Activated naive CD4-positive, alpha-beta T cell (primary cell): ENCODE measurements at regions not wholly inside any gene's neighbourhood (a gene's known extent, or its start where the extent isn't known, plus 50 kb on each side); places are given as distances from the start of the nearest gene placed in this dataset.
"Not testable (repeated sequence)": the region's sequence is repeated elsewhere in the genome, so short reads cannot be mapped to it uniquely, and the experiment has no call there.

Experiments
- DNase-seq, 4 experiments: peaks; one replicate each; lab custom pipeline; 2025; lab: John Stamatoyannopoulos, UW

DNA sequence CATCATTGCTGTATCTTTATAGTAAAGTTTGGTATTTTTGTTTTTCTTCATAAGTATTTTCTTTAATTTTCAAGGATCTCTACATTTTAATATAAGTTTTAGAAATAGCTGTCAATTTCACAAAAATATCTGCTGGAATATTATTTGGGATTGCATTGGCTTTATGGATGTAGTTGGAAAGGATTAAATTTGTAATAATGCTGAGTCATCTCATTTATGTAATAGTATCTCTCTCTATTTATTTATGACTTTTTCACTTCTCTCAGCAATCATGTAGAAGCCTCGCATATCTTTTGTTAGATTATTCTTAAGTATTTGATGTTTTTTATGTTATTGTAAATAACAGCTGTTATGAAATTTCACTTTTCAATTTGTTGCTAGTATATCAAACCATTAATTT lies 223.1 kb upstream of the POGK start:
- no peak for DNase-seq

- no peak for DNase-seq
Measured at GRCh38 chr1:166626711-166627110, 212.6 kb upstream of the POGK start.

GRCh38 chr1:166627558-166627957 lies 211.7 kb upstream of the POGK start:
- DNase-seq = no peak

- DNase-seq = no peak
Measured at GRCh38 chr1:166628259-166628658, 211.0 kb upstream of the POGK start.

GRCh38 chr1:166629946-166630345 lies 209.3 kb upstream of the POGK start:
- DNase-seq = no peak

- no peak for DNase-seq
Measured at GRCh38 chr1:166630369-166630768, 208.9 kb upstream of the POGK start.

GRCh38 chr1:166638137-166638536 lies 201.1 kb upstream of the POGK start:
- no peak for DNase-seq

GRCh38 chr1:166657228-166657627 lies 182.0 kb upstream of the POGK start:
- DNase-seq = not testable (repeated sequence)

DNA sequence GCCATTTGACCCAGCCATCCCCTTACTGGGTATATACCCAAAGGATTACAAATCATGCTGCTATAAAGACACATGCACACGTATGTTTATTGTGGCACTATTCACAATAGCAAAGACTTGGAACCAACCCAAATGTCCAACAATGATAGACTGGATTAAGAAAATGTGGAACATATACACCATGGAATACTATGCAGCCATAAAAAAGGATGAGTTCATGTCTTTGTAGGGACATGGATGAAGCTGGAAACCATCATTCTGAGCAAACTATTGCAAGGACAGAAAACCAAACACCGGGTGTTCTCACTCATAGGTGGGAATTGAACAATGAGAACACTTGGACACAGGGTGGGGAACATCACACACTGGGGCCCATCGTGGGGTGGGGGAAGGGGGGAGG lies 172.5 kb upstream of the POGK start:
- DNase-seq = not testable (repeated sequence)

GRCh38 chr1:166667600-166667999 lies 171.7 kb upstream of the POGK start:
- DNase-seq = not testable (repeated sequence)

DNA sequence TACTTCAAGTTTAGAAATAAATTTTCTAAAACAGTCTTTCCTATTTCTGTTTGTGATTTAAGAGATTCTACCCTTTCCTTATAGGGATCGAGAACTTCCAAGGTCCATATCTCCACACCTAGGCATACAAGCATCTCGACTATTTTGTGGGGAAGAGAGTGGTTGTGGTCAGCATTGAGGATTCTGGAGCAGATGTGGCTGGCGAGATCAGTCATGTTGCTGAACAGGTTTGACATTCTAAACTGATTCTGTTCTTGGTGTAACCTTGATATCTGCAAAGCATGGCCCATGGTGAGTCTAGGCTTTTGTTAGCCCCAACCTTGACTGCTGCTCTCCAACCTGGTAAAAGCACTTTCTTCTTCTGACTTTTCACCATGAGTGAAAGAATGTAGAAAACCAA lies 167.6 kb upstream of the POGK start:
- DNase-seq = no peak

- DNase-seq = no peak
Measured at GRCh38 chr1:166673722-166674121, 165.6 kb upstream of the POGK start.

DNA sequence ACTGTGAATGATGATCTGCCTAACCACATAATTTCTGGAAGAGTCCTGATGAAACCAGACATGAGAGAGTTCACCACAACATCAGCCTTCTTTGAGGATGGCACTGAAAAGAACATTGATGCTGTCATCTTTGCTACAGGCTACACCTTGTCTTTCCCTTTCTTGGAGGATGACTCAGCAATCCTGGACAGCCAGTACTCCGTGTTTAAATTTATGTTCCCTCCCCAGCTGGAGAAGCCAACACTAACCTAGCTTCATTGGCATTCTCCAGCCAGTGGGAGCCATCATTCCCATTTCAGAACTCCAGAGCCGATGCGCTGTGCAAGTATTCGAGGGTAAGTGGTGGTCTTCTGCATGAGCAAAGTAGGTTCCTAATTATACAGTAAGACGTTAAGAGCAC lies 164.1 kb upstream of the POGK start:
- DNase-seq = no peak

GRCh38 chr1:166676981-166677380 lies 162.3 kb upstream of the POGK start:
- DNase-seq = no peak

DNA sequence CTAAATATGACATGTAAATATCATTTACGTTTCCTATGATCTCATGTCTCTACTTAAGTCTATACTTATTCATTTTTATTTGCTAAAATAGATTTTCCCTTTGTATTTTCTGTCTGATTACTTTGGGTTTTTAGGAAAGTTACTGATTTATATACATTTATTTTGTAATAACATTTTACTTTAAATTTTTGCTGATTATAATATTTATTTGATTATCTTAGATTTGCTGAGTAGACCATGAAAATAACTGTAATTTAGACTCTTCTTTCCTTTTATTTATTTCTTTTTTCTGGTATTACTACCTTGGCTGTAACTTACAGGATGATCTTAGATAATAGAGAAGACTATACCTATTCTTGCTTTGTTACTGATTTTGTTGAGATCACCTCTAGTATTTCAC lies 159.9 kb upstream of the POGK start:
- DNase-seq = no peak

DNA sequence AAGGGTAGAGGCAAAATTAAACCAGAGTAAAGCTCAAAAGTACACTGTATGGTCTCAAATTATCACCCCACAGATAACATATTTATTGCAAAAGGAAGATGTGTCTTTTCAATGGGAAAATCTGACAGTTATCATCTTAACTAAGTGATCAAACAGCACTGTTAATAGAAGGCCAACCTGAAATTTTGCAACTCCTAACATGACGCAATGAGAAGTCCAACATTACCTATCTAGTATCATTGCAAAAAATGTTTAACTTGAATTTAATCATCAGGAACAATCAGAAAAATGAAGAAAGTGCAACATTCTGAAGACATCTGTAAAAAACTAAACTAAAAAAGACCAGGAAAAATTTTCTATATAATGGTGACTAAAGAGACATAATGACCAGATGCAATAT lies 156.7 kb upstream of the POGK start:
- no peak for DNase-seq

DNA sequence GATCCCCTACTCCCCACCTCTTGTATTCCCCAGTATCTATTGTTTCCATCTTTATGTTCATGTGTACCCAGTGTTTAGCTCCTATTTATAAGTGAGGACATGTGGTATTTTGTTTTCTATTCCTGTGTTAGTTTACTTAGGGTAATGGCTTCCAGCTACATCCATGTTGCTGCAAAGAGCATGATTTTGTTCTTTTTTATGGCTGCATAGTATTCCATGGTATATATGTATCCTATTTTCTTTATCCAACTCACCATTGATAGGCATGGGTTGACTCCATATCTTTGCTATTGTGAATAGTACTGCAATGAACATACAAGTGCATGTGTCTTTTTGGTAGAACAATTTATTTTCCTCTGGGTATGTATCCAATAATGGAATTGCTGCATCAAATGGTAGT lies 154.6 kb upstream of the POGK start:
- not testable (repeated sequence) for DNase-seq

- DNase-seq = no peak
Measured at GRCh38 chr1:166685200-166685599, 154.1 kb upstream of the POGK start.

DNA sequence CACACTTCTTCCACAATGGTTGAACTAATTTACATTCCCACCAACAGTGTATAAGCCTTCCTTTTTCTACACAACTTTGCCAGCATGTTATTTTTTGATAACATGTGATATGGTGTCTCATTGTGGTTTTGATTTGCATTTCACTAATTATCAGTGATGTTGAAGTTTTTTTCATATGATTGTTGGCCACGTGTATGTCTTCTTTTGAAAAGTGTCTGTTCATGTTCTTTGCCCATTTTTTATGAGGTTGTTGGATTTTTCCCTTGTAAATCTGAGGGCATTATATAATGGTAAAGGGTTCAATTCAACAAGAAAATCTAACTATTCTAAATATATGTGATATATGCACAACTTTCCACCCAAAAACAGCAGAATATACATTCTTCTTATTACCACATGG lies 153.4 kb upstream of the POGK start:
- not testable (repeated sequence) for DNase-seq

DNA sequence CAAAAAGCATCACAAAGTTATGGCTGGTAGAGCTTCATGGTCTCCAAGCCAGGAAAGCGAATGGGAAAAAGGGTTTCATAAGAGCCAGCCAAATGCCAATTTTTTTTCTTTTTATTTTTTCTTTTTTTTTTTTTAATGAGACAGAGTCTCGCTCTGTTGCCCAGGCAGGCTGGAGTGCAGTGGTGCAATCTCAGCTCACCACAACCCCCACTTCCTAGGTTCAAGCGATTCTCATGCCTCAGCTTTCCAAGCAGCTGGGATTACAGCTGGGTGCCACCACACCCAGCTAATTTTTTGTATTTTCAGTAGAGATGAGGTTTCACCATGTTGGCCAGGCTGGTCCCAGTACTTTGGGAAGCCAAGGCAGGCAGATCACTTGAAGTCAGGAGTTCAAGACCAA lies 148.7 kb upstream of the POGK start:
- not testable (repeated sequence) for DNase-seq

DNA sequence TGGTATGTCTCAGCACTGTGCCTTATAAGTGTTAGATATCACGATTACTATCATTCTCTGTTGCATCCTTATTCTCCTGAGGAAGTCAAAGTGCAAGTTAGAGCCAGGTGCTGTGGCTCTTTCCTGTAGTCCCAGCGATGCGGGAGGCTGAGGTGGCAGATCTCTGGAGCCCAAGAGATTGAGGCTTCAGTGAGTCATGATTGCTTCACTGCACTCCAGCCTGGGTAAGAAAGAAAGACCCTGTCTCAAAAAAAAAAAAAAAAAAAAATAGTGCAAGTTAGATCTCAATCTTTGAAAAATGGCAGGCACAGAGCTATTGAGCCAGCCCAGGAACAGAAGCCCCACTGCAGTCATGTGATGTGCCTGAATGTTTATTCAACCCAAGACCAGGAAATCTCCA lies 147.8 kb upstream of the POGK start:
- no peak for DNase-seq

DNA sequence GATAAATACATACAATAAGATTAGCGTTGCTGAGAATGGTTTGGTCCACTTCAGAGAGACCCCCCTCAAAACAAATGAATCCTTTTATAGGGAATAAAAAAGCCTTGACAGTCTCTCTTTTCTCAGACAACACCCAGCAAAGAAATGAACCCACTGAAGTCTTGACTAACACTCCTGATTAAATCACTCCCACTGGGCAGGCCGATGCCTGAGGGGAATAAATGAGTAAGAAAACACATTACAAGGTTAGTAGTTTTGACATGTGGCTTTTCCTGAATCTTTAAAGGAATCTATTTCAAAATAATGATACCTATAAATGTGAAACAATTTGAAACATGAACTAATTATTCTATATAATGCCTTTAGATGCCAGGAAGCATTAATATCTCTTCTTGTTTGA lies 146.9 kb upstream of the POGK start:
- DNase-seq = no peak

DNA sequence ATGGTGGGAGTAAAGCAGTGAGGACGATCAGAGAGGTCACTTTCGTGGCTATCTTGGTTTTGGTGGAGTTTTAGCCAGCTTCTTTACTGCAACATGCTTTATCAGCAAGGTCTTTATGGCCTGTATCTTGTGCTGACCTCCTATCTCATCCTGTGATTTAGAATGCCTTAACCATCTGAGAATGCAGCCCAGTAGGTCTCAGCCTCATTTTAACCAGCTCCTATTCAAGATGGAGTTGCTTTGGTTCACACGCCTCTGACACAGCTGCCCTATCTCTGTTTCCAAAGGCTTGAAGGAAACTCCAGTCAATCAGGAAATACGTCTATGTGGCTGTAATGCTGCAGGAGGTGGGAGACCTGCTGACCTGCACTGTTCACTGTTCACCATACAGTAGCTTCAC lies 146.1 kb upstream of the POGK start:
- no peak for DNase-seq

DNA sequence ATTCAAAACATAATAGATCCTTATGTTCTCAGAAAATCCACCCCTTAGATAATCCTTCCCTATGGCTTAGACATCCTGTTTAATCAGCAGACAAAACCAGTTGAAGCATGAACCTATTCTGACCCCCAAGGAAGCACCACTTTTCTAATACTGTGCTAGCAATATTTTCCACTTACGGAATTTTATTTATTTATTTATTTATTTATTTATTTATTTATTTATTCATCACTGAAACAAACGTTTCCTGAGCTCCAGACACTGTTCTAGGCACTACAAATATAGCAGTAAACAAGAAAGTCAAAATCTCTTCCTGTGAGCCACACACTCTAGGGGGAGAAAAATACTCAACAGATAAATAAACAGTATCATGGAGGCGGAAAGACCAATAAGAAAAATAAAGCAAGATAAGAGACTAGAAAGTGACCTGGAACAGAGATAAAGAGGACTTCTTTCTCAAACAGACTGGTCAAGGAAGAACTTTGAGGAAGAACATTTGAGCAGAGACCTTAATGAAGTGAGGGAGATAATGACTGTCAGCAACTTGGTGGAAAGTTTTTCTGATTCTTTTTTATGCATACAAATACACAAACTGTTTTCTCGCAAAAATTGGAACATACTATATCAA lies 145.5 kb upstream of the POGK start:
- DNase-seq = no peak

GRCh38 chr1:166695115-166695514 lies 144.2 kb upstream of the POGK start:
- no peak for DNase-seq
